ENCODE measurements at regions not wholly inside any gene's neighbourhood (a gene's known extent, or its start where the extent isn't known, plus 50 kb on each side); places are given as distances from the start of the nearest gene placed in this dataset.
"Not testable (repeated sequence)": the region's sequence is repeated elsewhere in the genome, so short reads cannot be mapped to it uniquely, and the experiment has no call there.

DNA sequence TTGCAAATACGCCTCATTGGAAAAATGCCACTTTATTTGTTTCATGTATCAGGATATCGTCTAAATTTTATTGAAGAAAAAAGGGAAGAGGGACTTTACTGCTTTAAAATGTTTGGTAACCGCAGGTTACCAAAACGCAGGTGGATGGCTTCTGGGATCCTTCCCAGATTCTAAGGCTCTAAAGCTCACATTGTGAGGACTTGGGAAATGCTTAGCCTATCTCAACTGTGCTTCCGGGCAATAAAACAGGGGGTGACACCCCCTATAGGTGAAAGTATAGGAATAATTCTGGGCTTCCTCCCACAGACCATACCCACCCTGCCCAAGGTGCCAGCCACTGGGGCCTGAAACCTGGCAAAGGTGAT lies 73.2 kb upstream of the IPO5 start:
- DNase-seq (ENCODE audit: low spot score) = no peak
- H3K4me3 ChIP-seq = no peak overlapping the region
- no peak overlapping the region for H3K27ac ChIP-seq
- TF ChIP-seq, protein P1, sequence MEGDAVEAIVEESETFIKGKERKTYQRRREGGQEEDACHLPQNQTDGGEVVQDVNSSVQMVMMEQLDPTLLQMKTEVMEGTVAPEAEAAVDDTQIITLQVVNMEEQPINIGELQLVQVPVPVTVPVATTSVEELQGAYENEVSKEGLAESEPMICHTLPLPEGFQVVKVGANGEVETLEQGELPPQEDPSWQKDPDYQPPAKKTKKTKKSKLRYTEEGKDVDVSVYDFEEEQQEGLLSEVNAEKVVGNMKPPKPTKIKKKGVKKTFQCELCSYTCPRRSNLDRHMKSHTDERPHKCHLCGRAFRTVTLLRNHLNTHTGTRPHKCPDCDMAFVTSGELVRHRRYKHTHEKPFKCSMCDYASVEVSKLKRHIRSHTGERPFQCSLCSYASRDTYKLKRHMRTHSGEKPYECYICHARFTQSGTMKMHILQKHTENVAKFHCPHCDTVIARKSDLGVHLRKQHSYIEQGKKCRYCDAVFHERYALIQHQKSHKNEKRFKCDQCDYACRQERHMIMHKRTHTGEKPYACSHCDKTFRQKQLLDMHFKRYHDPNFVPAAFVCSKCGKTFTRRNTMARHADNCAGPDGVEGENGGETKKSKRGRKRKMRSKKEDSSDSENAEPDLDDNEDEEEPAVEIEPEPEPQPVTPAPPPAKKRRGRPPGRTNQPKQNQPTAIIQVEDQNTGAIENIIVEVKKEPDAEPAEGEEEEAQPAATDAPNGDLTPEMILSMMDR (IDR thresholded peaks at IDR 0.05) = no peak

GRCh38 chr13:97881556-97881955 lies 71.9 kb upstream of the IPO5 start:
- no peak overlapping the region for H3K4me3 ChIP-seq
- TF ChIP-seq, protein P1 (IDR thresholded peaks at IDR 0.05) = no peak
- no peak for DNase-seq (ENCODE audit: low spot score)
- H3K27ac ChIP-seq = no peak overlapping the region

- DNase-seq (ENCODE audit: low spot score) = no peak
- no peak overlapping the region for H3K27ac ChIP-seq
- no peak overlapping the region for H3K4me3 ChIP-seq
- TF ChIP-seq, protein P1 (IDR thresholded peaks at IDR 0.05) = no peak
These were observed 70.1 kb upstream of the IPO5 start for GRCh38 chr13:97883396-97883795.

DNA sequence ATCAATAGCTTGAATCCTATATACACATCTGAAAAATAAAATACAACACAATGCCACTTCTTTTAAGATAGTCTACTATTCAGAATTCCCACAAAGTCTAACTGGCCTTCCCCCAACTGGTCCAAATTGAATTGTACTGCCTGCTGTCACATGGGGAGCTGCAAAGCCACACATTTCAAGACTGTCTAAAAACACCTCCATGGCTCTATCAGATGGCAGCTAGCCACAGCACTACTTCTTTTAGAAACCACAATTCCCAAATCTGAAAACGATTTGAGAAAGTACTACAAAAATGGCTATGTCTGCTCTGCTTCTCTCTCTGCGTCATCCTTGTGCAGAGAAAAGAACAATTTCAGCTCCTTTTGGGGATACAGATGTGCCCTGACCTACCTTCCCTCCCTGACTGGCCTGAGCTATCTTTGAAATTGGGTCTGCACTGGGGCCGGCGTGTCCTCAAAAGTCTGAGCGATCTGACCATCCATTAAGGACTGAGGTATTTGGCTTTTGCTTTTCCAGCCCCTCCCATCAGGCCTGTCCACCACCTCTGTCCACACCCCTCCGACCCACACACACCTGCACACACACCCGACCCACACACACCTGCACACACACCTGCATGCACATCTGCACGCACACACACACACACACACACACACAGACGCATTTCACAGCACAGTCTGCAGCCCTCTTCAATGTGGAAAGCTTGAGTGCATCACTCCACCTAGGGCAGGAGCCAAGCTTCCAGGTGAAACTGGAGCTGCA lies 68.6 kb upstream of the IPO5 start:
- TF ChIP-seq, protein P1 (IDR thresholded peaks at IDR 0.05) = no peak
- no peak for DNase-seq (ENCODE audit: low spot score)
- no peak overlapping the region for H3K4me3 ChIP-seq
- H3K27ac ChIP-seq = no peak overlapping the region

DNA sequence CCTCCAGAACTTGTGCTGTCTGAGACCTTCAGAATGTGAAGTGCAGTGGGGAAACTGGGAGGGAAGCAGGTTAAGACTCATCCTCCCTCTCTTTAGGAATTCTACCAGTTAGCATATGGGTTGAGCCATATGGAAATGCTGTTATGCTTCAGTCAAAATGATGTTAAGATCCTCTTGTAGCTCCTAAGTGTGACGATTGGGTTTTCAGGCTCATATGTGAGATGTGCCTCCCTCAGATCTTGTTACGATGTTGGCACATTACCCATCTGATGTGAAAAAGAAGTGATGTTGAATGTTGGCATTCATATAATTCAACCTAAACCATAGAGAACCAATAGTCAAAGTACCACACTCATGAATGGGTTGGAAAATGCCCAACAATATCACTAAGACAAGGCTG lies 67.8 kb upstream of the IPO5 start:
- no peak overlapping the region for H3K27ac ChIP-seq
- H3K4me3 ChIP-seq = no peak overlapping the region
- TF ChIP-seq, protein P1 (IDR thresholded peaks at IDR 0.05) = no peak
- DNase-seq (ENCODE audit: low spot score) = no peak

DNA sequence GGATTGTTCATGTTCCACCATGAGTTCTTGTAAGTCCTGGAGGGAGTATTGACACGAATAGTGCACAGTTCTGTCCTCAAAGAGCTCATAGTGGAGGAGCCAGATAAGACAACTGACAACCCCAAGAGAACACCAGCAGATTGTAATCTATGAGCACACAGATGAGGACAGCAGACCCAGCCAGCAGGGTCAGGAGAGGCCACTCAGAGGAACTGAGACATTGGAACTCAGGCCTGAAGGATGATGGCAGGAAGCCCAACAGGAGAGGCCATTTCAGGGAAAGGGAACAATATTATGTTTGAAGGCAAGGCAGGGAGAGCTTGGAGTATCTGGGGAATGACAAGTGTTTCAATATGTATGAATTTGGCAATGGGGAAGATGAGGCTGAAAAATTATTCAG lies 63.7 kb upstream of the IPO5 start:
- TF ChIP-seq, protein P1 (IDR thresholded peaks at IDR 0.05) = no peak
- no peak for DNase-seq (ENCODE audit: low spot score)
- Histone ChIP-seq H3K4me3 (no peak overlapping the region), H3K27ac (no peak overlapping the region)

DNA sequence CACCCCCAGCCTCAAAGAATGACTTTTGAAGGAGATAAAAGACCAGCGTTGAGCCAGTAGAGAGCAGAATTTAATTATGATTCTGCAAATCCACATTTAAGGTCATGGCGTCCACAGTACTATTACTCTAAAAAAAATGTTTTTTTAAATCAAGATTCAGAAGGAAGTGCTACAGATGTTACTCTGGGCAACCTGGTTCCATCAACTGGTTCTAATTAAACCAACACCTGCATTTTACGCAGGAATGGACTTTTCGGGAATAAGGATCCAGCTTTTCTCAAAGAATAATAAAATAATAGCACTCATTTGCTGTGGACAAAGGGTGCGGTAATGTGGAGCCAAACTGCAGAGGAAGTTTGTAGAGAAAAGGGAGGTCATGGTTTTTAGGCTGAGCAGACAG lies 62.9 kb upstream of the IPO5 start:
- Histone ChIP-seq H3K27ac (no peak overlapping the region), H3K4me3 (no peak overlapping the region)
- no peak for DNase-seq (ENCODE audit: low spot score)
- TF ChIP-seq, protein P1 (IDR thresholded peaks at IDR 0.05) = no peak

DNA sequence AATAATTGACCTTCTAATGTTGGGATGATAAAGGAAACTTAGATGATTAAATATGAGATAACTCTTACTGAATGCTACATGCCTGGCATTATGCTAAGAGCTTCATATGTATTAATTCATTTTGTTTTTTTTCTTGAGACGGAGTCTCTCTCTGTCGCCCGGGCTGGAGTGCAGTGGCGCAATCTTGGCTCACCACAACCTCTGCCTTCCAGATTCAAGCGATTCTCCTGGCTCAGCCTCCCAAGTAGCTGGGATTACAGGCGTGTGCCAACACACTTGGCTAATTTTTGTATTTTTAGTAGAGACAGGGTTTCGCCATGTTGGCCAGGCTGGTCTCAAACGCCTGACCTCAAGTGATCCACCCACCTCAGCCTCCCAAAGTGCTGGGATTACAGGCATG lies 61.5 kb upstream of the IPO5 start:
- H3K27ac ChIP-seq; H3K4me3 ChIP-seq; DNase-seq (ENCODE audit: low spot score): not testable (repeated sequence)
